Choroid plexus epithelial cell (primary cell): ENCODE measurements at regions not wholly inside any gene's neighbourhood (a gene's known extent, or its start where the extent isn't known, plus 50 kb on each side); places are given as distances from the start of the nearest gene placed in this dataset.

Experiments
- DNase-seq: peaks from one replicate; pipeline ENCODE4 v3.0.0-alpha.2; 2010; ENCODE audit warnings: low read depth
- H3K4me3 ChIP-seq: 2 replicates; pipeline ENCODE4 v1.5.1; 2011; ENCODE audit warnings: low read depth, mild to moderate bottlenecking, control low read depth, low read length, moderate library complexity
- CTCF ChIP-seq: conservative IDR thresholded peaks from 2 replicates; pipeline ENCODE4 v1.5.1; 2011; ENCODE audit warnings: low read depth, mild to moderate bottlenecking, control low read depth, inconsistent platforms, low read length, moderate library complexity

GRCh38 chr15:69782139-69782658 lies 315.5 kb downstream of the TLE3 start:
- no peak overlapping the region for H3K4me3 ChIP-seq
- no peak for TF ChIP-seq CTCF
- DNase-seq = no peak

GRCh38 chr15:69782809-69783208 lies 314.9 kb downstream of the TLE3 start:
- DNase-seq = no peak
- H3K4me3 ChIP-seq = no peak overlapping the region
- TF ChIP-seq CTCF = no peak

GRCh38 chr15:69783211-69783610 lies 314.5 kb downstream of the TLE3 start:
- DNase-seq = no peak
- no peak for TF ChIP-seq CTCF
- no peak overlapping the region for H3K4me3 ChIP-seq

- H3K4me3 ChIP-seq = no peak overlapping the region
- TF ChIP-seq CTCF = no peak
- DNase-seq = no peak
Observed at GRCh38 chr15:69784798-69785566, 312.7 kb downstream of the TLE3 start.

- DNase-seq = no peak
- no peak overlapping the region for H3K4me3 ChIP-seq
- no peak for TF ChIP-seq CTCF
Observed at GRCh38 chr15:69786136-69786701, 311.5 kb downstream of the TLE3 start.

GRCh38 chr15:69787791-69788190 lies 309.9 kb downstream of the TLE3 start:
- no peak for DNase-seq
- H3K4me3 ChIP-seq = no peak overlapping the region
- no peak for TF ChIP-seq CTCF
